ENCODE measurements at regions not wholly inside any gene's neighbourhood (a gene's known extent, or its start where the extent isn't known, plus 50 kb on each side); places are given as distances from the start of the nearest gene placed in this dataset.

- no peaks in the 10 kb centered on the region for H3K9me3 ChIP-seq
- CTCF ChIA-PET = no interaction called here
- DNase-seq = no peak
- H3K9me3 Mint-ChIP-seq (ENCODE audit: unreplicated experiment) = no peaks in the 10 kb centered on the region
- TF ChIP-seq, protein P1, sequence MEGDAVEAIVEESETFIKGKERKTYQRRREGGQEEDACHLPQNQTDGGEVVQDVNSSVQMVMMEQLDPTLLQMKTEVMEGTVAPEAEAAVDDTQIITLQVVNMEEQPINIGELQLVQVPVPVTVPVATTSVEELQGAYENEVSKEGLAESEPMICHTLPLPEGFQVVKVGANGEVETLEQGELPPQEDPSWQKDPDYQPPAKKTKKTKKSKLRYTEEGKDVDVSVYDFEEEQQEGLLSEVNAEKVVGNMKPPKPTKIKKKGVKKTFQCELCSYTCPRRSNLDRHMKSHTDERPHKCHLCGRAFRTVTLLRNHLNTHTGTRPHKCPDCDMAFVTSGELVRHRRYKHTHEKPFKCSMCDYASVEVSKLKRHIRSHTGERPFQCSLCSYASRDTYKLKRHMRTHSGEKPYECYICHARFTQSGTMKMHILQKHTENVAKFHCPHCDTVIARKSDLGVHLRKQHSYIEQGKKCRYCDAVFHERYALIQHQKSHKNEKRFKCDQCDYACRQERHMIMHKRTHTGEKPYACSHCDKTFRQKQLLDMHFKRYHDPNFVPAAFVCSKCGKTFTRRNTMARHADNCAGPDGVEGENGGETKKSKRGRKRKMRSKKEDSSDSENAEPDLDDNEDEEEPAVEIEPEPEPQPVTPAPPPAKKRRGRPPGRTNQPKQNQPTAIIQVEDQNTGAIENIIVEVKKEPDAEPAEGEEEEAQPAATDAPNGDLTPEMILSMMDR (IDR thresholded peaks at IDR 0.05; ENCODE audit: insufficient read depth in 1 of 2, low read depth in 1 of 2, low read length in 1 of 2, severe bottlenecking in 1 of 2, unreplicated experiment in 1 of 2) = no peak
- H3K27ac Mint-ChIP-seq (ENCODE audit: unreplicated experiment) = no peak overlapping the region
- no TSS peak for BruUV-seq (replicated peaks)
- H3K4me3 ChIP-seq (ENCODE audit: low read depth, low read length) = no peak overlapping the region
- no peaks in the 10 kb centered on the region for H3K27me3 Mint-ChIP-seq (ENCODE audit: insufficient read depth, unreplicated experiment)
- POLR2A ChIA-PET = no interaction called here
- H3K27me3 ChIP-seq (replicated peaks; ENCODE audit: control insufficient read depth, insufficient read depth, low read length) = no peaks in the 10 kb centered on the region
- no peak overlapping the region for H3K4me3 Mint-ChIP-seq (ENCODE audit: unreplicated experiment)
- intact Hi-C loops (cut with micrococcal nuclease; ENCODE audit: unreplicated experiment) = no loop called here
- H3K36me3 Mint-ChIP-seq (ENCODE audit: insufficient read depth, unreplicated experiment) = no peaks in the 10 kb centered on the region
- no peaks in the 10 kb centered on the region for H3K4me1 Mint-ChIP-seq (ENCODE audit: low read depth, unreplicated experiment)
- no peaks in the 10 kb centered on the region for H3K4me1 ChIP-seq
- no peaks in the 10 kb centered on the region for H3K36me3 ChIP-seq (ENCODE audit: control insufficient read depth, insufficient read depth, low read length)
Measured at GRCh38 chr13:85608255-85608829, 190.9 kb downstream of the SLITRK6 start.

DNA sequence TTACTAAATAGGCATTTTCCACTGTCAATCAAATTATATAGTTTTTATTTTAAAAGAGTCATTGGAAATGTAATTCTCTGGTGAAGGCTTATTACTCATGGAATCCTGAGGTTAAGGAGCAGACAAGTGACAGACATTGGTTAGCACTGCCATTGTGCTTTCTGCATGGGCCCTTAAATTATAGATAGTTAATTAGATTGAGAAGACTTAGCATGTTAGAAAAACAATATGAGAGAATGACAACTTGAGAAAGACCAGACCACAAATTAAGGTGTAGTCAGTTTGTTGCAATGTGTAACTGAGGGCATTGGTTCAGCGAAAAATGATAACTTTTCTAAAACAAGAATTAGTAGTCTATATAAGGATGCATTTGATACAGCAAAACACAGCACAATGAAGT is 195.5 kb downstream of the SLITRK6 start:
- intact Hi-C loops (cut with micrococcal nuclease; ENCODE audit: unreplicated experiment) = no loop called here
- POLR2A ChIA-PET = no interaction called here

DNA sequence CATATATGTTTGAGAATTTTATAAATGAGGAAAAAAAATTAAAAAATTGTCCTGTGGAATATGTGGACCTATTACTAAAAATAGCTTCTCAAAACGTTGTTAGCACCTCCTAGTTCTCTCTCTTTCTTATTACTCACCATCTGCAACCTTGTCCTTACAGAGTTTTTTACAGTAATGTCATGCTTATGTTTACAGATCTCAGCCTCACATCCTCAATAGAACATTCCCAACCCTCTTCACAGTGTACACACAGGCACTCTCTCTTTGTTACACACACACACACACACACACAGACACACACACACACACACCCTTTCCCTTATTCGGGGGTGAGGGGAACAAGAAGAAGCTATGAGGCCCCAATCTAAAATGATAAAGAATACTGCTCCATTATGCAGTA is 197.7 kb downstream of the SLITRK6 start:
- DNase-seq = no peak
- BruUV-seq (replicated peaks) = no TSS peak
- intact Hi-C loops (cut with micrococcal nuclease; ENCODE audit: unreplicated experiment) = no loop called here
- Histone ChIP-seq H3K27me3 (replicated peaks; ENCODE audit: control insufficient read depth, insufficient read depth, low read length) (no peaks in the 10 kb centered on the region), H3K4me1 (no peaks in the 10 kb centered on the region), H3K9me3 (no peaks in the 10 kb centered on the region), H3K36me3 (ENCODE audit: control insufficient read depth, insufficient read depth, low read length) (no peaks in the 10 kb centered on the region), H3K4me3 (ENCODE audit: low read depth, low read length) (no peak overlapping the region)
- H3K27ac Mint-ChIP-seq (ENCODE audit: unreplicated experiment) = no peak overlapping the region
- TF ChIP-seq, protein P1 (IDR thresholded peaks at IDR 0.05; ENCODE audit: insufficient read depth in 1 of 2, low read depth in 1 of 2, low read length in 1 of 2, severe bottlenecking in 1 of 2, unreplicated experiment in 1 of 2) = no peak
- H3K4me3 Mint-ChIP-seq (ENCODE audit: unreplicated experiment) = no peak overlapping the region
- POLR2A ChIA-PET = no interaction called here
- CTCF ChIA-PET = no interaction called here
- no peaks in the 10 kb centered on the region for H3K27me3 Mint-ChIP-seq (ENCODE audit: insufficient read depth, unreplicated experiment)
- H3K36me3 Mint-ChIP-seq (ENCODE audit: insufficient read depth, unreplicated experiment) = no peaks in the 10 kb centered on the region
- H3K9me3 Mint-ChIP-seq (ENCODE audit: unreplicated experiment) = no peaks in the 10 kb centered on the region
- H3K4me1 Mint-ChIP-seq (ENCODE audit: low read depth, unreplicated experiment) = no peaks in the 10 kb centered on the region

More for the DNA sequence above, 195.5 kb downstream of the SLITRK6 start:
- Mint-ChIP-seq H3K9me3 (ENCODE audit: unreplicated experiment) (no peaks in the 10 kb centered on the region), H3K4me3 (ENCODE audit: unreplicated experiment) (no peak overlapping the region), H3K36me3 (ENCODE audit: insufficient read depth, unreplicated experiment) (no peaks in the 10 kb centered on the region), H3K27me3 (ENCODE audit: insufficient read depth, unreplicated experiment) (no peaks in the 10 kb centered on the region), H3K27ac (ENCODE audit: unreplicated experiment) (no peak overlapping the region), H3K4me1 (ENCODE audit: low read depth, unreplicated experiment) (no peaks in the 10 kb centered on the region)
- H3K4me1 ChIP-seq = no peaks in the 10 kb centered on the region
- DNase-seq = no peak
- TF ChIP-seq, protein P1 (IDR thresholded peaks at IDR 0.05; ENCODE audit: insufficient read depth in 1 of 2, low read depth in 1 of 2, low read length in 1 of 2, severe bottlenecking in 1 of 2, unreplicated experiment in 1 of 2) = no peak
- no TSS peak for BruUV-seq (replicated peaks)
- no peaks in the 10 kb centered on the region for H3K36me3 ChIP-seq (ENCODE audit: control insufficient read depth, insufficient read depth, low read length)
- CTCF ChIA-PET = no interaction called here
- H3K9me3 ChIP-seq = no peaks in the 10 kb centered on the region
- no peak overlapping the region for H3K4me3 ChIP-seq (ENCODE audit: low read depth, low read length)
- H3K27me3 ChIP-seq (replicated peaks; ENCODE audit: control insufficient read depth, insufficient read depth, low read length) = no peaks in the 10 kb centered on the region

Data from Caco-2 (cell line).